ENCODE measurements at regions not wholly inside any gene's neighbourhood (a gene's known extent, or its start where the extent isn't known, plus 50 kb on each side); places are given as distances from the start of the nearest gene placed in this dataset.

GRCh38 chr14:37711356-37711830 is 116.0 kb downstream of the TTC6 start:
- TF ChIP-seq CTCF (IDR thresholded peaks at IDR 0.05; ENCODE audit: insufficient read depth, low read depth, low read length) (no peak), EZH2 (IDR thresholded peaks at IDR 0.05; ENCODE audit: insufficient read depth, low read length) (no peak)

Data from astrocyte (in vitro differentiated cells and primary cell).